PC-9 (cell line): ENCODE measurements at regions not wholly inside any gene's neighbourhood (a gene's known extent, or its start where the extent isn't known, plus 50 kb on each side); places are given as distances from the start of the nearest gene placed in this dataset.

Experiments
- CTCF ChIP-seq: fragments of 200-600 bp; sonication (generic); conservative IDR thresholded peaks from 2 replicates; pipeline ENCODE4 v1.6.1; 2017; ENCODE audit warnings: mixed run types, antibody characterized with exemption, mild to moderate bottlenecking, moderate library complexity
- EZH2 ChIP-seq: fragments of 200-600 bp; sonication (generic); IDR thresholded peaks from 2 replicates; pipeline ENCODE4 v1.8.0; 2017; ENCODE audit warnings: antibody characterized with exemption, low read depth

- TF ChIP-seq CTCF (no peak), EZH2 (no peak)
Observed at GRCh38 chr4:82171531-82172155, 202.1 kb downstream of the HNRNPD start.
